Panc1 (cell line): ENCODE measurements at regions not wholly inside any gene's neighbourhood (a gene's known extent, or its start where the extent isn't known, plus 50 kb on each side); places are given as distances from the start of the nearest gene placed in this dataset.

Experiments used
- ATAC-seq: fragments of 200-7000 bp; cut with Tn5 transposase; 2 replicates; pipeline ENCODE4 v1.9.1; 2020; ENCODE audit warnings: mild to moderate bottlenecking, moderate library complexity
- BruUV-seq: library from RNA; stranded (reverse); fragments of 400-500 nt; replicated peaks from 2 replicates; lab custom pipeline; 2021; lab: Mats Ljungman, UMichigan
- CTCF ChIA-PET: fragments of 300-600 bp; sonication (Branson Sonifier 250); formaldehyde crosslinking; loops from one replicate; lab custom pipeline; 2022; ENCODE audit warnings: antibody characterized with exemption; lab: Charles Lee
- POLR2A ChIA-PET: fragments of 300-600 bp; sonication (Branson Sonifier 250); formaldehyde crosslinking; loops from one replicate; lab custom pipeline; 2022; ENCODE audit warnings: antibody characterized with exemption; lab: Charles Lee
- DNase-seq: peaks from one replicate; pipeline ENCODE4 v3.0.0-alpha.2; 2010; ENCODE audit warnings: low read depth, low spot score
- H3K27ac ChIP-seq: 2 replicates; pipeline ENCODE4 v1.5.1; 2011; ENCODE audit warnings: mild to moderate bottlenecking, low read length, inconsistent platforms
- H3K27me3 ChIP-seq: fragments of 200-500 bp; sonication (Bioruptor generic); 2 replicates; pipeline ENCODE4 v1.6.0; 2014; ENCODE audit warnings: low read length, inconsistent platforms; ENCODE audit not compliant: control insufficient read depth, insufficient read depth
- H3K36me3 ChIP-seq: fragments of 200-500 bp; sonication (Bioruptor generic); 2 replicates; pipeline ENCODE4 v1.5.1; 2014; ENCODE audit warnings: inconsistent platforms, mild to moderate bottlenecking, low read length, moderate library complexity; ENCODE audit not compliant: control insufficient read depth, insufficient read depth
- H3K4me1 ChIP-seq: 2 replicates; pipeline ENCODE4 v1.5.1; 2011; ENCODE audit warnings: inconsistent platforms, mild to moderate bottlenecking, low read length, moderate library complexity; ENCODE audit not compliant: control insufficient read depth, insufficient read depth
- H3K4me3 ChIP-seq, 2 experiments: 2 replicates each; pipeline ENCODE4 v1.5.1; 2011 to 2012; ENCODE audit warnings: low read depth in 2 of 2, low read length in 2 of 2, mild to moderate bottlenecking in 2 of 2, inconsistent platforms in 1 of 2, moderate library complexity in 1 of 2
- H3K9me3 ChIP-seq: fragments of 200-500 bp; sonication (Bioruptor generic); 2 replicates; pipeline ENCODE4 v1.5.1; 2014; ENCODE audit warnings: low read depth, mild to moderate bottlenecking, inconsistent platforms, low read length, moderate library complexity; ENCODE audit not compliant: control insufficient read depth, insufficient read depth
- POLR2AphosphoS5 ChIP-seq: IDR thresholded peaks from 2 replicates; pipeline ENCODE4 v1.6.1; 2012; ENCODE audit warnings: mild to moderate bottlenecking, low read depth, low read length, moderate library complexity
- SIN3A ChIP-seq: IDR thresholded peaks from 2 replicates; pipeline ENCODE4 v1.6.1; 2012; ENCODE audit warnings: low read depth, mild to moderate bottlenecking, low read length, moderate library complexity, borderline replicate concordance; ENCODE audit not compliant: insufficient read depth
- TCF7L2 ChIP-seq: IDR thresholded peaks from 2 replicates; pipeline ENCODE4 v1.6.1; 2011; ENCODE audit warnings: mild to moderate bottlenecking, low read depth, low read length, inconsistent platforms
- in situ Hi-C: cut with HindIII; loops from 2 replicates; pipeline ENCODE4 v1.10.0; 2016; ENCODE audit warnings: low sequenced_read_pairs, low pct_unique_long_range_greater_than_20kb
- intact Hi-C: fragments of 100-400 bp; cut with micrococcal nuclease; formaldehyde crosslinking; loops from one replicate; pipeline ENCODE4 v1.10.0; 2022; ENCODE audit not compliant: unreplicated experiment
- TF ChIP-seq, protein P1 (sequence below): fragments of 450-650 bp; IDR thresholded peaks from 2 replicates; pipeline ENCODE4 v1.5.1; 2017; ENCODE audit warnings: mild to moderate bottlenecking
- TF ChIP-seq, protein P2 (sequence below), 2 experiments: IDR thresholded peaks; 2 replicates each; pipeline ENCODE4 v1.6.1; 2011 to 2012; ENCODE audit warnings: low read depth in 2 of 2, control low read depth in 1 of 2, low read length in 1 of 2, mild to moderate bottlenecking in 1 of 2, moderate library complexity in 1 of 2; ENCODE audit not compliant: insufficient read depth in 1 of 2

DNA sequence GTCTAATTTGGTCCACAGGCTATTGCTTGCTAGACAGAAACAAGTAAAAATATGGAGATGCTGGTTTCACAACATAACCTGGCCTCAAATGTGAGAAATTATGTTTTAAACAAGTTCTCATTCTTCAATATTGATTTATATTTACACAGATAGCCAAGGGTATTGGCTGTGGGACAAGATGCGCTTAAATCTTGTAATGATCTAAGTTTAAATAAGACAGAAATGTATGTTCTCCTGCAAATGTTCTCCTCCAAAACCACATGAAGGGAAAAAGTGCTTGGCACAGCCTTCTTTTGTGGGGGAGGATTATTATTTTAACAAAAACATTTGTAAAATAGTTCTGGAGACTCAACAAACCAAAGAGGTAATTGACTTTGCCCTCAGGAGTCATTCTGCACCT is 356.0 kb downstream of the DMAC1 start:
- CTCF ChIA-PET = no interaction called here
- TF ChIP-seq, protein P1, sequence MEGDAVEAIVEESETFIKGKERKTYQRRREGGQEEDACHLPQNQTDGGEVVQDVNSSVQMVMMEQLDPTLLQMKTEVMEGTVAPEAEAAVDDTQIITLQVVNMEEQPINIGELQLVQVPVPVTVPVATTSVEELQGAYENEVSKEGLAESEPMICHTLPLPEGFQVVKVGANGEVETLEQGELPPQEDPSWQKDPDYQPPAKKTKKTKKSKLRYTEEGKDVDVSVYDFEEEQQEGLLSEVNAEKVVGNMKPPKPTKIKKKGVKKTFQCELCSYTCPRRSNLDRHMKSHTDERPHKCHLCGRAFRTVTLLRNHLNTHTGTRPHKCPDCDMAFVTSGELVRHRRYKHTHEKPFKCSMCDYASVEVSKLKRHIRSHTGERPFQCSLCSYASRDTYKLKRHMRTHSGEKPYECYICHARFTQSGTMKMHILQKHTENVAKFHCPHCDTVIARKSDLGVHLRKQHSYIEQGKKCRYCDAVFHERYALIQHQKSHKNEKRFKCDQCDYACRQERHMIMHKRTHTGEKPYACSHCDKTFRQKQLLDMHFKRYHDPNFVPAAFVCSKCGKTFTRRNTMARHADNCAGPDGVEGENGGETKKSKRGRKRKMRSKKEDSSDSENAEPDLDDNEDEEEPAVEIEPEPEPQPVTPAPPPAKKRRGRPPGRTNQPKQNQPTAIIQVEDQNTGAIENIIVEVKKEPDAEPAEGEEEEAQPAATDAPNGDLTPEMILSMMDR = no peak
- TF ChIP-seq, protein P2, sequence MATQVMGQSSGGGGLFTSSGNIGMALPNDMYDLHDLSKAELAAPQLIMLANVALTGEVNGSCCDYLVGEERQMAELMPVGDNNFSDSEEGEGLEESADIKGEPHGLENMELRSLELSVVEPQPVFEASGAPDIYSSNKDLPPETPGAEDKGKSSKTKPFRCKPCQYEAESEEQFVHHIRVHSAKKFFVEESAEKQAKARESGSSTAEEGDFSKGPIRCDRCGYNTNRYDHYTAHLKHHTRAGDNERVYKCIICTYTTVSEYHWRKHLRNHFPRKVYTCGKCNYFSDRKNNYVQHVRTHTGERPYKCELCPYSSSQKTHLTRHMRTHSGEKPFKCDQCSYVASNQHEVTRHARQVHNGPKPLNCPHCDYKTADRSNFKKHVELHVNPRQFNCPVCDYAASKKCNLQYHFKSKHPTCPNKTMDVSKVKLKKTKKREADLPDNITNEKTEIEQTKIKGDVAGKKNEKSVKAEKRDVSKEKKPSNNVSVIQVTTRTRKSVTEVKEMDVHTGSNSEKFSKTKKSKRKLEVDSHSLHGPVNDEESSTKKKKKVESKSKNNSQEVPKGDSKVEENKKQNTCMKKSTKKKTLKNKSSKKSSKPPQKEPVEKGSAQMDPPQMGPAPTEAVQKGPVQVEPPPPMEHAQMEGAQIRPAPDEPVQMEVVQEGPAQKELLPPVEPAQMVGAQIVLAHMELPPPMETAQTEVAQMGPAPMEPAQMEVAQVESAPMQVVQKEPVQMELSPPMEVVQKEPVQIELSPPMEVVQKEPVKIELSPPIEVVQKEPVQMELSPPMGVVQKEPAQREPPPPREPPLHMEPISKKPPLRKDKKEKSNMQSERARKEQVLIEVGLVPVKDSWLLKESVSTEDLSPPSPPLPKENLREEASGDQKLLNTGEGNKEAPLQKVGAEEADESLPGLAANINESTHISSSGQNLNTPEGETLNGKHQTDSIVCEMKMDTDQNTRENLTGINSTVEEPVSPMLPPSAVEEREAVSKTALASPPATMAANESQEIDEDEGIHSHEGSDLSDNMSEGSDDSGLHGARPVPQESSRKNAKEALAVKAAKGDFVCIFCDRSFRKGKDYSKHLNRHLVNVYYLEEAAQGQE (IDR thresholded peaks at IDR 0.05; ENCODE audit: insufficient read depth in 1 of 2, low read depth in 2 of 2, low read length in 1 of 2) = no peak
- TF ChIP-seq SIN3A (no peak), POLR2AphosphoS5 (no peak), TCF7L2 (no peak)
- Histone ChIP-seq H3K4me3 (no peak overlapping the region), H3K9me3 (no peaks in the 10 kb centered on the region), H3K36me3 (no peaks in the 10 kb centered on the region), H3K4me1 (no peaks in the 10 kb centered on the region), H3K27ac (no peak overlapping the region), H3K27me3 (no peaks in the 10 kb centered on the region)
- ATAC-seq (no peak), DNase-seq (no peak)
- intact Hi-C loops = no loop called here
- no TSS peak for BruUV-seq
- in situ Hi-C loops = no loop called here
- POLR2A ChIA-PET = no interaction called here

DNA sequence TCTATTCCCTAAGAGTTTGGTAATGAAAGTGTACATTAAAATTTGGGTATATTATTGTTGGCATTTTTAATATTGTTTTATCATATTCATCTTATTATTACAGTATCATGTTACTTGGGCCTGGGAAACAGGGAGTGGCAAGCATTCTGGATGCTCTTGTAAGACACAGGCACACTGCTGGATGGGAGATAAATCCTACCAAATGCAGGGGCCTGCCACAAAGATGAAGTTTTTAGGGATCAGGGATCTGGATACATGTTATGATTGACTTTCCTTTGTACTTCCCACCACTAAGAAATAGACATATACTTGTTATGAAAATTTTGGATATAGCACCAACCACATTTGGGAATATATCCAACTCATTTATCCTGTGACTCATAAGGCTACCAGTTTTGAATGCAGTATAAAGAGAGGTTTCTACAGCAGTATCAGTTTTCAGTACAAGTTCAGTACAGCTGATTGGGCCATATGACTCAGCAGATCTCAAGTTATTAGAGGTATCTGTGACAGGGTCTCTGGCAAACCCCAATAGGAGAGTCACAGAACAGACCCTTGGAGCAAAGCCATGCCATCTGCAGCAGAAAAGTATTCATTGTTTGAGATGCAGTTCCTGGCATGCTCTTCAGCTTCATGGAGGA is 360.1 kb downstream of the DMAC1 start:
- no peaks in the 10 kb centered on the region for H3K4me1 ChIP-seq
- TF ChIP-seq SIN3A = no peak
- TF ChIP-seq POLR2AphosphoS5 = no peak
- TF ChIP-seq, protein P1 = no peak
- TF ChIP-seq, protein P2 (IDR thresholded peaks at IDR 0.05; ENCODE audit: insufficient read depth in 1 of 2, low read depth in 2 of 2, low read length in 1 of 2) = no peak
- no peak for TF ChIP-seq TCF7L2
- intact Hi-C loops (no loop called here), in situ Hi-C loops (no loop called here)
- ChIA-PET POLR2A (no interaction called here), CTCF (no interaction called here)
- H3K9me3 ChIP-seq = no peaks in the 10 kb centered on the region
- no TSS peak for BruUV-seq
- ATAC-seq (no peak), DNase-seq (no peak)
- H3K27ac ChIP-seq = no peak overlapping the region
- no peaks in the 10 kb centered on the region for H3K36me3 ChIP-seq
- H3K27me3 ChIP-seq = no peaks in the 10 kb centered on the region
- no peak overlapping the region for H3K4me3 ChIP-seq
